K562 (cell line): ENCODE measurements at regions not wholly inside any gene's neighbourhood (a gene's known extent, or its start where the extent isn't known, plus 50 kb on each side); places are given as distances from the start of the nearest gene placed in this dataset.

ENCODE experiments used
- ATAC-seq: fragments of 200-7000 bp; cut with Tn5 transposase; 3 replicates; pipeline ENCODE4 v1.9.1; 2020; ENCODE audit warnings: moderate library complexity
- BruUV-seq: library from RNA; stranded (reverse); fragments of 400-500 nt; replicated peaks from 2 replicates; lab custom pipeline; 2021; lab: Mats Ljungman, UMichigan
- CTCF ChIA-PET: fragments of 300-600 bp; formaldehyde crosslinking; extraction: SDS; loops from one replicate; lab custom pipeline; 2021; ENCODE audit warnings: low intra/inter-chr PET ratio; lab: Yijun Ruan, JAX
- POLR2A ChIA-PET: fragments of 300-600, 350-650 bp; sonication (Branson Sonifier 250); formaldehyde crosslinking; extraction: SDS; loops from one replicate; lab custom pipeline; 2021; ENCODE audit warnings: antibody characterized with exemption, inconsistent platforms; lab: Yijun Ruan, JAX
- DNase-seq, 4 experiments: peaks; one replicate each; pipeline versions ENCODE4 v3.0.0 to v3.0.0-alpha.2; 2011 to 2018; ENCODE audit warnings: low spot score in 3 of 4, mixed read lengths in 3 of 4; ENCODE audit errors: extremely low read depth in 1 of 4
- FAIRE-seq: peaks from 2 replicates; lab custom pipeline; 2011; peaks lifted over from hg19 to GRCh38; lab: Jason Lieb, UNC
- H2AFZ ChIP-seq: 2 replicates; pipeline ENCODE4 v1.6.0; 2011; ENCODE audit warnings: low read depth, low read length, control low read depth, inconsistent platforms
- H3K27ac ChIP-seq: fragments of 200-600 bp; 3 replicates; pipeline ENCODE4 v1.8.0; 2011; ENCODE audit warnings: low read depth, mild to moderate bottlenecking, control low read depth, inconsistent platforms, low read length, moderate library complexity, mixed read lengths; ENCODE audit errors: extremely low read depth
- H3K27me3 ChIP-seq, 2 experiments: fragments of 300-600 bp in 1 of 2; 2 replicates in 1 of 2; 3 replicates in 1 of 2; pipeline versions ENCODE4 v1.6.0 to v1.8.0; 2011; ENCODE audit warnings: inconsistent platforms in 2 of 2, low read length in 2 of 2, mild to moderate bottlenecking in 1 of 2, mixed read lengths in 1 of 2, moderate library complexity in 1 of 2; ENCODE audit not compliant: control insufficient read depth in 2 of 2, insufficient read depth in 2 of 2
- H3K36me3 ChIP-seq: fragments of 300-600 bp; 3 replicates; pipeline ENCODE4 v1.8.0; 2011; ENCODE audit warnings: mild to moderate bottlenecking, low read length, inconsistent platforms; ENCODE audit not compliant: control insufficient read depth, insufficient read depth
- H3K4me1 ChIP-seq, 2 experiments: fragments of 200-600 bp in 1 of 2; replicated peaks in 1 of 2; 2 replicates in 1 of 2; 3 replicates in 1 of 2; pipeline versions ENCODE4 v1.5.1 to v1.8.0; 2011; ENCODE audit warnings: inconsistent platforms in 2 of 2, low read length in 2 of 2, mild to moderate bottlenecking in 1 of 2, mixed read lengths in 1 of 2, moderate library complexity in 1 of 2; ENCODE audit not compliant: control insufficient read depth in 2 of 2, insufficient read depth in 2 of 2
- H3K4me2 ChIP-seq: 2 replicates; pipeline ENCODE4 v1.6.1; 2011; ENCODE audit warnings: low read length, control low read depth, inconsistent platforms, mixed read lengths; ENCODE audit not compliant: insufficient read depth
- H3K4me3 ChIP-seq: fragments of 200-600 bp; sonication (generic), shearing (Covaris generic); 2 replicates; pipeline ENCODE4 v1.5.1; 2016; ENCODE audit warnings: control low read depth, inconsistent platforms
- H3K79me2 ChIP-seq: fragments of 200-600 bp; 3 replicates; pipeline ENCODE4 v1.8.0; 2011; ENCODE audit warnings: low read length, inconsistent platforms; ENCODE audit not compliant: control insufficient read depth, insufficient read depth
- H3K9ac ChIP-seq, 2 experiments: 2 replicates each; pipeline versions ENCODE4 v1.6.0 to v1.6.1; 2011; ENCODE audit warnings: low read depth in 2 of 2, low read length in 2 of 2, control low read depth in 1 of 2, inconsistent platforms in 1 of 2, mild to moderate bottlenecking in 1 of 2, mixed read lengths in 1 of 2; ENCODE audit not compliant: insufficient read depth in 1 of 2
- H3K9me1 ChIP-seq: one replicate; pipeline ENCODE4 v1.6.0; 2011; ENCODE audit warnings: inconsistent platforms, mild to moderate bottlenecking, low read length, moderate library complexity; ENCODE audit not compliant: control insufficient read depth, insufficient read depth
- H3K9me3 ChIP-seq: replicated peaks from 2 replicates; pipeline ENCODE4 v1.5.1; 2011; ENCODE audit warnings: low read depth, low read length, inconsistent platforms; ENCODE audit not compliant: control insufficient read depth, insufficient read depth
- H4K20me1 ChIP-seq: replicated peaks from 2 replicates; pipeline ENCODE4 v1.6.1; 2011; ENCODE audit warnings: low read length, inconsistent platforms, mixed read lengths; ENCODE audit not compliant: control insufficient read depth, insufficient read depth
- MIER1 ChIP-seq: fragments of 450-650 bp; IDR thresholded peaks from 2 replicates; pipeline ENCODE4 v1.6.1; 2016; ENCODE audit warnings: antibody characterized with exemption, mild to moderate bottlenecking, low read depth
- POLR2G ChIP-seq: fragments of 200-400 bp; formaldehyde crosslinking; IDR thresholded peaks from 2 replicates; pipeline ENCODE4 v1.6.1; 2017; ENCODE audit warnings: low read depth, mild to moderate bottlenecking, antibody characterized with exemption, low read length, moderate library complexity
- TAF15 ChIP-seq: fragments of 200-400 bp; formaldehyde crosslinking; IDR thresholded peaks from 2 replicates; pipeline ENCODE4 v1.6.1; 2017; ENCODE audit warnings: mild to moderate bottlenecking, low read depth, low read length, moderate library complexity
- ZNF124 ChIP-seq: sonication (generic); formaldehyde crosslinking; IDR thresholded peaks from 2 replicates; pipeline ENCODE4 v1.8.1; 2022; ENCODE audit warnings: missing genetic modification reagents
- WGBS: fragments of 100-300 bp; shearing (Covaris generic); methylation state at CpG from one replicate; pipeline ENCODE4 v1.1.6; 2016; ENCODE audit warnings: low coverage, mixed read lengths; ENCODE audit not compliant: insufficient coverage; ENCODE audit errors: missing lambda C conversion rate; 5-methylcytosine and 5-hydroxymethylcytosine counted together
- in situ Hi-C: fragments of 300-500 bp; cut with MboI; formaldehyde crosslinking; loops from 4 replicates; pipeline ENCODE4 v1.15.0; 2018; ENCODE audit warnings: inconsistent platforms, mixed read lengths
- intact Hi-C: fragments of 100-400 bp; cut with micrococcal nuclease; formaldehyde crosslinking; loops from 2 replicates; pipeline ENCODE4 v1.14.2; 2022
- TF ChIP-seq, protein P1 (sequence below): fragments of 150-350 bp; IDR thresholded peaks from 2 replicates; pipeline ENCODE4 v1.6.1; 2014; ENCODE audit warnings: low read depth, mild to moderate bottlenecking, low read length, borderline replicate concordance
- TF ChIP-seq, protein P2 (sequence below): fragments of 450-650 bp; formaldehyde crosslinking; IDR thresholded peaks from 2 replicates; pipeline ENCODE4 v1.4.0; 2020; ENCODE audit warnings: mild to moderate bottlenecking

DNA sequence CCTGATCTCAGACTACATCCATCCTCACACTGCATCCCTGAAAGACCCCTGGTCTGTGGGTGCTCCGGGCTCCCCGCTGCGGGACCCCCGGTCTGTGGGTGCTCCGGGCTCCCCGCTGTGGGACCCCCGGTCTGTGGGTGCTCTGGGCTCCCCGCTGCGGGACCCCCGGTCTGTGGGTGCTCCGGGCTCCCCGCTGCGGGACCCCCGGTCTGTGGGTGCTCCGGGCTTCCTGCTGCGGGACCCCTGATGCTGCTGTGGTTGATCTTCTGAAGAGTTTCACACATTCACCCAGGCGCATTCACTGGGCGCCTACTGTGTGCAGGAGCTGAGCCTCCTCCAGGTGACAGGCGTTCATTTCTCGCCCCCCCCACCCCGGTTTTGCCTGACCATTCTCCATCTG lies 162.7 kb upstream of the SALL3 start:
- POLR2A ChIA-PET = no interaction called here
- DNase-seq (no peak), FAIRE-seq (no peak), ATAC-seq (no peak)
- H3K9me1 ChIP-seq = no peaks in the 10 kb centered on the region
- H3K4me2 ChIP-seq = no peak overlapping the region
- peaks cover 3 to 40% of the 10 kb centered on the region in 2 experiments; a peak in 3 of 5 replicates for H3K27me3 ChIP-seq
- intact Hi-C loops = no loop called here
- no peak for TF ChIP-seq TAF15
- no peak for TF ChIP-seq MIER1
- no peak for TF ChIP-seq POLR2G
- TF ChIP-seq ZNF124 = no peak
- TF ChIP-seq, protein P1, sequence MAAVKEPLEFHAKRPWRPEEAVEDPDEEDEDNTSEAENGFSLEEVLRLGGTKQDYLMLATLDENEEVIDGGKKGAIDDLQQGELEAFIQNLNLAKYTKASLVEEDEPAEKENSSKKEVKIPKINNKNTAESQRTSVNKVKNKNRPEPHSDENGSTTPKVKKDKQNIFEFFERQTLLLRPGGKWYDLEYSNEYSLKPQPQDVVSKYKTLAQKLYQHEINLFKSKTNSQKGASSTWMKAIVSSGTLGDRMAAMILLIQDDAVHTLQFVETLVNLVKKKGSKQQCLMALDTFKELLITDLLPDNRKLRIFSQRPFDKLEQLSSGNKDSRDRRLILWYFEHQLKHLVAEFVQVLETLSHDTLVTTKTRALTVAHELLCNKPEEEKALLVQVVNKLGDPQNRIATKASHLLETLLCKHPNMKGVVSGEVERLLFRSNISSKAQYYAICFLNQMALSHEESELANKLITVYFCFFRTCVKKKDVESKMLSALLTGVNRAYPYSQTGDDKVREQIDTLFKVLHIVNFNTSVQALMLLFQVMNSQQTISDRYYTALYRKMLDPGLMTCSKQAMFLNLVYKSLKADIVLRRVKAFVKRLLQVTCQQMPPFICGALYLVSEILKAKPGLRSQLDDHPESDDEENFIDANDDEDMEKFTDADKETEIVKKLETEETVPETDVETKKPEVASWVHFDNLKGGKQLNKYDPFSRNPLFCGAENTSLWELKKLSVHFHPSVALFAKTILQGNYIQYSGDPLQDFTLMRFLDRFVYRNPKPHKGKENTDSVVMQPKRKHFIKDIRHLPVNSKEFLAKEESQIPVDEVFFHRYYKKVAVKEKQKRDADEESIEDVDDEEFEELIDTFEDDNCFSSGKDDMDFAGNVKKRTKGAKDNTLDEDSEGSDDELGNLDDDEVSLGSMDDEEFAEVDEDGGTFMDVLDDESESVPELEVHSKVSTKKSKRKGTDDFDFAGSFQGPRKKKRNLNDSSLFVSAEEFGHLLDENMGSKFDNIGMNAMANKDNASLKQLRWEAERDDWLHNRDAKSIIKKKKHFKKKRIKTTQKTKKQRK = no peak
- TF ChIP-seq, protein P2, sequence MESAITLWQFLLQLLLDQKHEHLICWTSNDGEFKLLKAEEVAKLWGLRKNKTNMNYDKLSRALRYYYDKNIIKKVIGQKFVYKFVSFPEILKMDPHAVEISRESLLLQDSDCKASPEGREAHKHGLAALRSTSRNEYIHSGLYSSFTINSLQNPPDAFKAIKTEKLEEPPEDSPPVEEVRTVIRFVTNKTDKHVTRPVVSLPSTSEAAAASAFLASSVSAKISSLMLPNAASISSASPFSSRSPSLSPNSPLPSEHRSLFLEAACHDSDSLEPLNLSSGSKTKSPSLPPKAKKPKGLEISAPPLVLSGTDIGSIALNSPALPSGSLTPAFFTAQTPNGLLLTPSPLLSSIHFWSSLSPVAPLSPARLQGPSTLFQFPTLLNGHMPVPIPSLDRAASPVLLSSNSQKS = no peak
- H3K36me3 ChIP-seq = no peaks in the 10 kb centered on the region
- no CpG with 5 or more reads among the region's 21 CpGs for WGBS
- no peaks in the 10 kb centered on the region for H4K20me1 ChIP-seq
- BruUV-seq = no TSS peak
- H3K27ac ChIP-seq = no peak overlapping the region
- peaks cover 0 to 4% of the 10 kb centered on the region in 2 experiments; a peak in 1 of 5 replicates for H3K4me1 ChIP-seq
- no peaks in the 10 kb centered on the region for H3K79me2 ChIP-seq
- no peak overlapping the region for H3K9ac ChIP-seq
- in situ Hi-C loops = no loop called here
- no peaks in the 10 kb centered on the region for H3K9me3 ChIP-seq
- H3K4me3 ChIP-seq = no peak overlapping the region
- no peak overlapping the region for H2AFZ ChIP-seq
- CTCF ChIA-PET = no interaction called here
